B cell (primary cell): ENCODE measurements at regions not wholly inside any gene's neighbourhood (a gene's known extent, or its start where the extent isn't known, plus 50 kb on each side); places are given as distances from the start of the nearest gene placed in this dataset.

ENCODE experiments used
- CTCF ChIP-seq: fragments of 200-600 bp; IDR thresholded peaks from one replicate; pipeline ENCODE4 v1.8.0; 2022; ENCODE audit warnings: antibody characterized with exemption, mild to moderate bottlenecking
- EZH2 ChIP-seq: IDR thresholded peaks from 2 replicates; pipeline ENCODE4 v1.6.1; 2012; ENCODE audit warnings: borderline replicate concordance, low read depth, mild to moderate bottlenecking, moderate library complexity, low read length; ENCODE audit not compliant: insufficient read depth, poor library complexity, severe bottlenecking

- TF ChIP-seq CTCF (no peak), EZH2 (no peak)
Measured at GRCh38 chr18:73983970-73984369, 163.7 kb downstream of the FBXO15 start.
